IPS DF 19.7 (cell line): ENCODE measurements at regions not wholly inside any gene's neighbourhood (a gene's known extent, or its start where the extent isn't known, plus 50 kb on each side); places are given as distances from the start of the nearest gene placed in this dataset.

Experiments used
- DNase-seq: peaks from one replicate; pipeline ENCODE4 v3.0.0-alpha.2; 2013; ENCODE audit warnings: low read depth, low spot score

- no peak for DNase-seq
Observed at GRCh38 chr10:113459626-113460280, 93.1 kb upstream of the HABP2 start.

- DNase-seq, result no peak
Observed at GRCh38 chr10:113463083-113463482, 89.8 kb upstream of the HABP2 start.

GRCh38 chr10:113463777-113464176 is 89.1 kb upstream of the HABP2 start:
- no peak for DNase-seq

- no peak for DNase-seq
Observed at GRCh38 chr10:113469796-113470195, 83.1 kb upstream of the HABP2 start.

GRCh38 chr10:113470372-113471240 is 82.2 kb upstream of the HABP2 start:
- DNase-seq, result no peak

GRCh38 chr10:113471241-113471996 is 81.4 kb upstream of the HABP2 start:
- DNase-seq, result no peak

GRCh38 chr10:113473011-113473410 is 79.8 kb upstream of the HABP2 start:
- DNase-seq, result no peak

- no peak for DNase-seq
Observed at GRCh38 chr10:113473851-113474250, 79.0 kb upstream of the HABP2 start.

- no peak for DNase-seq
Observed at GRCh38 chr10:113474752-113475151, 78.1 kb upstream of the HABP2 start.

GRCh38 chr10:113475381-113475807 is 77.5 kb upstream of the HABP2 start:
- no peak for DNase-seq

- no peak for DNase-seq
Observed at GRCh38 chr10:113476191-113476590, 76.7 kb upstream of the HABP2 start.

GRCh38 chr10:113476673-113477072 is 76.2 kb upstream of the HABP2 start:
- DNase-seq, result no peak

GRCh38 chr10:113477451-113477850 is 75.4 kb upstream of the HABP2 start:
- no peak for DNase-seq

GRCh38 chr10:113479346-113480080 is 73.3 kb upstream of the HABP2 start:
- DNase-seq, result no peak

- DNase-seq, result no peak
Observed at GRCh38 chr10:113480081-113480360, 72.8 kb upstream of the HABP2 start.

- DNase-seq, result no peak
Observed at GRCh38 chr10:113480851-113481502, 71.9 kb upstream of the HABP2 start.

GRCh38 chr10:113484487-113484886 is 68.4 kb upstream of the HABP2 start:
- DNase-seq, result no peak

- DNase-seq, result no peak
Observed at GRCh38 chr10:113485736-113486135, 67.1 kb upstream of the HABP2 start.

- no peak for DNase-seq
Observed at GRCh38 chr10:113486531-113486930, 66.3 kb upstream of the HABP2 start.

GRCh38 chr10:113487154-113487553 is 65.7 kb upstream of the HABP2 start:
- DNase-seq, result no peak

GRCh38 chr10:113488186-113488585 is 64.7 kb upstream of the HABP2 start:
- no peak for DNase-seq
